GM19351 (cell line): ENCODE measurements at regions not wholly inside any gene's neighbourhood (a gene's known extent, or its start where the extent isn't known, plus 50 kb on each side); places are given as distances from the start of the nearest gene placed in this dataset.
"Not testable (repeated sequence)": the region's sequence is repeated elsewhere in the genome, so short reads cannot be mapped to it uniquely, and the experiment has no call there.

Source experiments
- ATAC-seq: cut with Tn5 transposase; IDR thresholded peaks from one replicate; pipeline ENCODE4 v1.9.1; 2021; ENCODE audit warnings: mild to moderate bottlenecking, moderate library complexity; ENCODE audit not compliant: unreplicated experiment

DNA sequence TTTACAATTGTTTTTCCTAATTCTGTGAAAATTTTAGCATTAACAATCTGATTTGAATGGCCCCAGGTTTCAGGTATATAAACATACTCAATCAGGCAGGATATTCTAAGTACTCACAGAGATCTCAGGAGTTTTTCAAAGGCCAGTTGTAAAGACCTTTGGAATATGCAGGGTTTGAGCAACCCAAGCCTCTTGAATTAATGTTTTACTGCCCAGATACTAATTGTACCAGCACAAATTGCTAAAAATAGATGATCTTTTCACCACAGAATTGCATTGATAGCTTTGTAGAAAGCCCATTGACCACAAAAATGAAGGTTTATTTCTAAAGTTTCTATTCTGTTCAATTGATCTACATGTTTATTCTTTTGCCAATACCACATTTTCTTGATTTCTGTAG, 186.5 kb downstream of the OSTF1 start:
- no peak for ATAC-seq

DNA sequence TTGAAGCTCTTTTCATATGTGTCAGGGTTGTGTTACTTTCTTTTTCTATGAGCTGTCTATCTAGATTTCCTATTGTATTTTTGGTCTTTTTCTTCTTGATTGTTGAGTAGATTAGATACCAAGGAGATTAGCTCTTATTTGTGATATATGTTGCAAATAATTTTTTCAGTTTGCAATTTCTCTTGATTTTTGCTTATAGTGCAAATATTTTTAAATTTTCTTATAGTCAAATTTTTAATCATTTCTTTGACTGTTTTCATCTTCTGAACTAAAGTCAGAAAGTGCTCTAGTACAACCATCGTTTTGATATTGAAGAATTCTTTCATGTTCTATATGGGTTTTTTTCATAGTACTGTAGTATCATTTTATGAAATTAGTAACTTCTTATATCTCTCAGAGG, 193.7 kb downstream of the OSTF1 start:
- no peak for ATAC-seq

DNA sequence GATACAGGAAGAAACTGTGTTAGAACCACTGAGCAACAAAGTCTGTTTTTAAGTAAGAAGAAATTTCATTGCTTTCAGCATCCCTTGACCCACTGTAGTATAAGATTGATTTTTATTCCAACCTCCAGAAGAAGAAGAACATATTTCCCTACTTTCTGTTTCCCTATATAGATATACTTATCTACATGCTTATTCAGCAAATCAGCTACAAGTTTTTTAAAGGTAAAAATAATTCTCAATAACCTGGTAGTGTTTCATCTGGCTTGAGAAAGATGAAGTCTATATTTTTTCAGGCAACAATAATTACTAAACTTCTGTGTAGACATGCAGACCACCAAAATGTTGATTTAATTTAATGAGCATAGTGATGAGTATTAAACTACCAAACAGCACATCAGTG, 201.0 kb downstream of the OSTF1 start:
- no peak for ATAC-seq

DNA sequence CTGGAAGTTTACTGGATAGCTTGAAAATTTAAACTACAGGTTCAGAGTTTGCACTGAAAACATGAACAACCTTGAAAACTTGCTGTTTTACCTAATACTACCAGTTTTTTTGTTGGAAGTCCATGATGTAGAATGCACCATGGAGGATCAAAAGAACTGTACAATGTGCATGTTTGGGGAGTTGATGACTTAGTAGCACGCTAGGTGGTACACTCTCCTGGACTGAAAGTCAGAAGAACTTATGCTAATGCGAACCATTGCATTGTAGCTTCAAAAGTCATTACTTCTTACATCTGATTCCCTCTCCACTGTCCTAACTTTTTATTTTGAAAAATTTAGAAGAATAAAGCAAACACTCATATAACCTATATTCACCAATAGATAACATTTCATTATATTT, 211.0 kb downstream of the OSTF1 start:
- peak; percentile 51 for ATAC-seq

DNA sequence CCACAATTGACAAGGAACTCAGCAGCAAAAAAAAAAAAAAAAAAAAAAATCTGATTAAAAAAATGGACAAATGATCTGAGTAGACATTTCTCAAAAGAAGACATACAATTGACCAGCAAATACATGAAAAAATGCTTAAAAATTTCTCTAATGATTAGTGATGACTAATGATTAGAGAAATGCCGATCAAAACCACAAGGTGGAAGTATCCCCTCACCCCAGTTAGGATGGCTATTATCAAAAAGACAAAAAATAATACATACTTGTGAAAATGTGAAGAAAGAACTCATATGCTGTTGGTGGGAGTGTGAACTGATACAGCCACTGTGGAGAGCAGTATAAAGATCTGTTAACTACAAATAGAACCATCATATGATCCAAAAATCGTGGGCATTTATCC, 245.3 kb downstream of the OSTF1 start:
- ATAC-seq, result no peak

DNA sequence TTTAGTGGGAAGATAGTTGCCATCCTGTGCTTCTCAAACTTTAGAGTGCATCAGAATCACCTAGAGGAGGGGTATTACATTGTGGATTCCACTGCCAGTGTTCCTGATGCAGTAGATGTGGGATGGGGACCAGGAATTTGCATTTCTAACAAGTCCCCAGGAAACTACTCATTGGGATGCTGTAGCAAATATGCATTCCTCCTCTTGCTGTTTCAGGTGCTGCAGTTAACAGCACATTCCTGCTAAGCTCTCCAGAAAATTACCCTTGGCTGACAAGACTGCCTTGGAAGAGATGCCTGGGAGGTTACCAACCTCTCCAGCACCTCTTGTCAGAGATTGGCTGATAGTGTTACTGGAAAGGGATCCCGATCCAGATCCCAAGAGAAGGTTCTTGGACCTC, 270.5 kb downstream of the OSTF1 start:
- no peak for ATAC-seq

DNA sequence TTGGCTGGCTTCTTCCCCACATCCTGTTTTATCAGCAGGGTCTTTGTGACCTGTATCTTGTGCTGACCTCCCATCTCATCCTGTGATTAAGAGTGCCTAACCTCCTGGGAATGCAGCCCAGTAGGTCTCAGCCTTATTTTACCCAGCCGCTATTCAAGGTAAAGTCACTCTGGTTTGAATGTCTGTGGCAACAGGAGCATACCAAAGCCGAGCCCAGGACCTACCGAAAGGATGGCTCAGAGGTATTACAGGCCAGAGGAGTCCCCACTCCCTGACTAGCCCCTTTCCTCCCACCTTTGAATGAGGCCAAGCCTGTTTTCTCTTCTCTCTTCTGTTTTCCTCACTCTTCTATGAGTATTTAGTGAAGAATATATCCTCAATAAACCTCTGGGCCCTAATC, 271.3 kb downstream of the OSTF1 start:
- ATAC-seq, result no peak

DNA sequence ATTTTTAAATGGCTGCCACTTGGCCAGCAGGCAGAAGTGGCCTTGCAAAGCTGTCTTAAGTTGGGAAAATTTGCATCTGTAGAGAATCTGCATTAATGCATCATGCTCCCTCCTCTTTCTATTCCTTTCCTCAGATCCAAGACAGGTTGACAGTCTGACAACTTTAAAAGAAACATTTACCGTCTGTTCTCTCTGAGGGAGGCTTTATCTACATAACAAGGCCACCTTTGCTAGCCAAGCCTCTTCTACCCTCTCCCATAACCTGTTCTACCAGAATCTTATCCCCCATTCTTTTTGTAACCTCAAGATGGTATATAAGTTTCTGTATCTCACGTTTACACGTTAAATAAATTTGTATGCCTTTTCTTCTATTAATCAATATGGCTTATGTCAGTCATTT, 271.9 kb downstream of the OSTF1 start:
- ATAC-seq, result no peak

DNA sequence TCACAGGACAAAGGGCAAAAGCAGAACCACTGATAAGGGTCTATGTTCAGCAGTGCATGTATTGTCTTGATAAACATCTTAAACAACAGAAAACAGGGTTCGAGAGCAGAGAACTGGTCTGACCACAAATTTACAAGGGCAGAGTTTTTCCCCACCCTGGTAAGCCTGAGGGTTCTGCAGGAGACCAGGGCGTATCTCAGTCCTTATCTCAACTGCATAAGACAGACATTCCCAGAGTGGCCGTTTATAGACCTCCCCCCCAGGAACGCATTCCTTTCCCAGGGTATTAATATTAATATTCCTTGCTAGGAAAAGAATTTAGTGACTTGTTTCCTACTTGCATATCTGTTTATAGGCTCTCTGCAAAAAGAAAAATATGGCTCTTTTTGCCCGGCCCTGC, 274.1 kb downstream of the OSTF1 start:
- not testable (repeated sequence) for ATAC-seq

DNA sequence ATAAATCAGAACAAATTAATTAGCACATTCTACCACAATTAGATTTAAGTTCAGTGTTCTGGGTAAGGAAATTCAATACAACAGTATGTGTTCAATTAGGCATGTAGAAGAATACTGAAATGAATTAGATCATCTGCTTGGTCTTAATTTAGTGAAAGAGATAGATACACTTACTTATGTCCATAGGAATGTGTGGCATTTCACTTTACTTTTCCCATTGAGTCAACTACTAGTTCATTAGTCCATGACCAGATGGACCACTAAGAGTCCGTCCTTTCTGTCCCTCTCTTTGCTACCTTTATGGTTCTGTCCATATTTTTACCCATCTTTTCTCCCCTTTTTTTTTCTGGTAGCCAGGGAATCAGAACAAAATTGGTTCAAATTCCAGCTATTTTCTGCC, 276.9 kb downstream of the OSTF1 start:
- ATAC-seq, result no peak

DNA sequence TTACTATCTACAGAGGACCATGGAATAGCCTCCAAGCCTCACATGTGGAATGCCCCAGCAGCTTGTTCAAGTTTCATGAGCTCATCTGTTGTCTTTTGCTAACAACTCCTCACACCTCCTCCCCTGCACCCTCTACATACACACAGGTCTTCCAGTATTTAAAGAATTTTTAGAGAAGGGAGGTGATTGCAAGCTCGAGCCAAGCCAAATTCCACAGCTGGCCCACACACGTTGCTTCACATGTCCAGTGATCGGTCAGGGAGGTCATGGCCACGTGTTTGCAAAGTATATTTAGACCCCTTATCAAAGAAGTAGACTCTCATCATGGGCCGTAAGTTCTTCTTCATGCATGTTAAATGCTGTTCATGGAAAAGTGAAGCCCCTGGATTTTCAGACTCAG, 281.7 kb downstream of the OSTF1 start:
- ATAC-seq, result no peak

DNA sequence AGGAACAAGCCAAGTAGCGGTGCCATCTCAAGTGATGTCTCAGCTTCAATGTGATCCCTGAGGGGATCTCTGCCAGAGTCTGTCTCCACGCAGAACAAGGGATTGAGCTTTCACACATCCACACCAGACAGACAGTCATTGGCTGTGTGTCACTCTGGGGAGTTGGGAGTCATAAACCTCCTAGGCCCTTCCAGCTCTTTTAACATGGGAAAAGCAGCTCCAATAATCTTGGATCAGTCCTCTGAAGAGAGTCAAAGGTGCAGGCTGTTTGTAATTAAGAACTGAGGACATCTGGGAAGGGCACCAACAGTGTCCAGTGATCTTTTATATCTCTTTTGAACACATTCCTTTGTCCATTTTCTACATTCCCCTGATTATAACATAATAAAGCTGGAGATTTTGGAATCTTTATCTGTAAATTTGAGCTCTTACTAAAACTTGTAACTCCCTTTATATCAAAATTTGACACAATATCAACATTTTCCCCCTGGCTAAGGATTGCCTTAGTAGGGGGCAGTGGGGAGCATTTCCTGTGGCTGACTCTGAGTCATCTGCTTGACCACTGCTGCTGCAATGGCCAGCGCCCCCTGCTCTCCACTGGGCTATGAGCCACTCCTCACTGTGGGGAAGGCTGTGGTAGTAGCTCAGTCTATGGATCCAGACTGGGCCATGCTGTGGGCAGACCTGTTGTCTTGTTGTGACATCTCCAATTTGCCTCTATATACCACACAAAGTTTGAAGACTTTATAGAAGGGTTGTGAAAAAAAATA, 284.4 kb downstream of the OSTF1 start:
- no peak for ATAC-seq

DNA sequence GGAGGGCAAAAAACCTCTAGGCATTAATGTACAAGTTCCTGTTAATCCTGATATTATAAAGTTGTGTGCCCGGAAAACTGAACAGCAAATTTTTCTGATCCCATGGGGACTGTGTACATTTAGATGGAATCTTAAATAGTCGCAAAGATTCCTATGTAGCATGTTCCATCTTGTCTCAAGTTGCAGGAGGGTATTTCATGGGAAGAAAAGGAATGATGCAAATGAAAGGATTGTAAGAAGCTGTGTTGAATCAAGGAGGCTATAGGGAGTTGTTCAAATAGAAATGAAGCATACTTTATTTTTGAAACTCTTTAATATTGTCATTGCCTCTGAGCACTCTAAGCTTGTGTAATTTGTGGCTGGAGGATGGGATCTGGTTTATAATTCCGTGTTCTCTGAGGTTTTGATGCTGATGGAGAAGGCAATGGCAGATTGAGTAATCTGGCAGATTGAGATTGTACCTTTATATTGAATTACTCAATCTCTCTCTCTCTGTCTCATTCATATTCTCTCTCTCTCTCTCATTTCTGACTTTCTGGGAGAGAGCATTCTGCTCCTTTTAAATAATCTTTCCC, 288.5 kb downstream of the OSTF1 start:
- no peak for ATAC-seq

DNA sequence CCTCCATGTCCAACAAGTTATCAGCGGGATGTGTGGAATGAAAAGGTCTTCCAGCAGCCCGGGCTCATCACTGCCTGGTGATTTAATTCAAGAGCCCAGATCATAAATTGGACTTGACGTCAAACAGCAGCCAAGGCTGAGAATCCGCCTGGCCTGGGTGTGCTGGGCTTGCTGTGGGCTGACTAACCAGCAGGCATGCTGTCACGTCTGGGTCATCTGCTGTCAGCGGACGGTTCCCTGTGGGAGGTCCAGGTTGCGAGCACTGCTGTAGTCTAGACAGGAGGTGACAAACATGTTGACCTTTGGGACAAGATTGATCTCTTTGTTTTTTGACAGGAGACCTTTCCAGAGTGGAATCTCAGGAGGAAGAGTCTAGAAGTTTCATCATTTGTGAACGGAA, 289.7 kb downstream of the OSTF1 start:
- no peak for ATAC-seq

DNA sequence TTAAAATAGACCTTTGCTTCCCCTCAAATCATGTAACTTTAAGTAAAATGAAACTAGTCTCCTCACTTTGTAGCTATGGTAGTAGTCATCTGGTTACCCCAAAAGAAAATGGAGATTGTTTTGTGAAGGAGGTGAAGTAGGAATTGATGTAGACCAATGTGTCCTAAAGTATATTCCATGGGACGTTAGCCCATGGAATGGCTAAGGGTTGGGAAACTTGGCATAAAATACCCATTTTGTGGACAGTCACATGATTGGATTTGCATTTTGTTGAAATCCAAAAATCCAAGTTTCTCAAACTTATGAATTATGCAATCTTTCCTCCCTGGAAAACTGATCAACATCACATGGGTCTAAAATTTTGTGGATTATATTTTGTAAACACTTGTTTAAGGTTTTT, 290.6 kb downstream of the OSTF1 start:
- no peak for ATAC-seq

DNA sequence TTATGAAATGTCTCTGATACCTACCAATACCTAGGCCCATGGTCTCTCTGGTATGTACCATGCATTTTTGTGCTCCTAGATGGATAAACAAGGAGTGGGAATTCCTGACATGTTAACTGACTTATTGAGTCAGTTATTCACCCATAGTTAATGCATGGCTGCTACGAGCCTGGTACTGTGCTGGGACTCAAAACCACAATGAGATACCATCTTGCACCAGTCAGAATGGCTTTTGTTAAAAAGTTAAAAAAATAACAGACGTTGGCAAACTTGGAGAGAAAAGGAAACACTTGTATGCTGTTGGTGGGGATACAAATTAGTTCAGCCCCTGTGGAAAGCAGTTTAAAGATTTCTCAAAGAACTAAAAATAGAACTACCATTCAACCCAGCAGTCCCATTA, 293.8 kb downstream of the OSTF1 start:
- no peak for ATAC-seq

DNA sequence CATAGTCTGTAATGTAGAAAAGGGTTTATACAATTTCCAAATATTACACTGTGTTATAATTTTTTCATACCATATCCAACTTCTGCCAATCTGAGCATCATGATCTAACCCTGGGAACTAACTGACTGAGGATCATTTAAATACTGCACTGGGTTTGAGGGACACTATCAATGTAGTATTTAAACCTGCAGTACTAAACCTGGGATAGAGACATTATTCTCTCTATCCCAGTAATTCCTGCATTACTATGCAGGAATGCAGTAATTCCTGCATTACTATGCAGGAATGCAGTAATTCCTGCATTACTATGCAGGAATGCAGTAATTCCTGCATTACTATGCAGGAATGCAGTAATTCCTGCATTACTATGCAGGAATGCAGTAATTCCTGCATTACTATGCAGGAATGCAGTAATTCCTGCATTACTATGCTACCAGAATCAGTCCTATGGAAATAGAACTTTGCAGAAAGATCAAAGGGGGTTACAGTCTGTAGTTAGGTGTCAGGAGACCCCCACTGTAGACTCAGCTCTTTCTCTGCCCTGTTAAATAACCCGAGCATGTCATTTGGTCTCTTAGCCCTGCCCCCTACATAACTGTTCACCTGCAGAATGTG, 295.2 kb downstream of the OSTF1 start:
- ATAC-seq, result not testable (repeated sequence)

DNA sequence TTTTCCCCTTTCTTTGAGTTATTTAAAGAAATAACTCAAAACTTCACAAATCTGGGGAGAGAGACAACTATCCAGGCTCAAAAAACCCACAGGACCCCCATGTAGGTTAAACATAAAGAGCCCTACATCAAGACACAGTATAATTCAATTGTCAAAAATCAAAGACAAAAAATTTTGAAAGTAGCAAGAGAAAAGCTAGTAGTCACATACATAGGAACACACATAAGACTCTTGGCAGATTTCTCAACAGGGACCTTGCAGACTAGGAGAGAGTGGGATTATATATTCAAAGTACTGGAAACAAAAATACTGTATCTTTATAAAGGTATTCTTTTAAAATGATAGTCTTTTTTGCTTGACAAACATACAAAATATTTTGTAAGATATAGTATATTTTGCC, 296.9 kb downstream of the OSTF1 start:
- ATAC-seq, result no peak

DNA sequence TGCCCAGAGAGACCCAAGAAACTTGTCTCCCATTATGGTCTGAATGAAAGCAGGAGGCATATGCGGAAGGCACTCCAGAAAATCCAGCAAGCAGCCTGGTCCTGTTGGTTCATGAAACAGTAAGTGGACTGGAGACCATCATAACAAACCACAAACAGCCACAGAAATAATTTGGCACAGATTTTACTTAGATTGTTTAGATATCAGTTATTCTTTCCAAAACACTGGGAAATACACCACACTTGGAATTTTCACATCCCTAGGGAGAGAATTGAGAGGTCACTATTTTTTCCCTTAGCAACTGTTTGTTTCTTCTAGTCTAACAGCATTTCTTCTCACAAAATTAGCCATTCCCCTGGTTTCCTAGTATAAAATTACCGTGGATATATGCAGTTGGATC, 300.8 kb downstream of the OSTF1 start:
- ATAC-seq, result no peak

DNA sequence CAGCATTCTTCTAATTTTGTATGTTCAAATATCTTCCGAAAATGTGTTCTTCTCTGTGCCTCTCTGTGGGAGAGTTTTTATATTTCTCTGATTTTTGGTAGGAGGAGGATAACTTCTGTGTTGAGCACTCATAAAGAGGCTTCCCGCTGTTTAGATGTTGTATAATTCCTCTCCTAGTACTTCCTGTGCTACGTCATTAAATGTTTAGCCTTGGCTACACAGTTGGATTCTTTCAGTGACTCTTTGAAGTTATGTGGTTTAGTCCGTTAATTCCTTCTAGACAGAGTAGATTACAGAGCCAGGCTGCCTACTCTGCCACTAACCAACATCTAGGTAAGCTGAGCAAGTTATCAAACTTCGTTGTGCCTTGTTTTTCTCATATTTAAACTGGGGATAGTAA, 302.6 kb downstream of the OSTF1 start:
- ATAC-seq, result no peak

DNA sequence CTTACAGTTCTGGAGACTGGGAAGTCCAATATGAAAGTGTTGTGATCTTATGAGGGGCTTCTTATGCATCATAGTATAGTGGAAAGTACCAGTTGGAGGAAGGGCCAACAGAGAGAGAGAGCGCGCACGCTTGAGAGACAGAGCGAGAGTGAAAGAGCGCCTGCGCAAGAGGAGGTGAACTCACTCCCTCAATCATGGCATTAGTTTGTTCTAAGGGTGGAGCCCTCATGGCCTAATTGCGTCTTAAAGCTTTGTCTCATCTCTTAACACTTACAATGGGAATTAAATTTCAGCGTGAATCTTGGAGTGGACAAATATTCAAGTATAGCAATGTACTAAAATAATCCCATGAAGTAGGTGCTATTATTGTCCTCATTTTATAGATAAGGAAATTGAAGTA, 303.2 kb downstream of the OSTF1 start:
- ATAC-seq, result no peak

DNA sequence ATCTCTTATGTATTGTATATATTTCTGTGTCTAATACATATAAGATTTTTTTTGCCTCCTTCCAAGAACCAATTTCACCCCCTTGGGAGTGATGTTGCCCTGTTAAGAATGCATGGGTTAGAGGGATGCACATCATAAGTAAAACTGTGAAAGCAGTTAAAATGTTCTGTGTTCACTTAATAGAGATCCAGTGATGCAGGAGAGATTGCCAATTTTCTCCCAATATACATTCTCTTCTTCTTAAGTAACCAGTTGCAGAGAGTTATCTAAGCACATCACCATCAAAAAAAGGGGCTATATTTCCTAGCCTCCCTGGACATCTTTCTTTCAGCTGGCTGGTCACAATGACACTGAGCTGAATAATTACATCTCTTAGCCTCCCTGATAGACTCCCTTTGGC, 307.0 kb downstream of the OSTF1 start:
- no peak for ATAC-seq

DNA sequence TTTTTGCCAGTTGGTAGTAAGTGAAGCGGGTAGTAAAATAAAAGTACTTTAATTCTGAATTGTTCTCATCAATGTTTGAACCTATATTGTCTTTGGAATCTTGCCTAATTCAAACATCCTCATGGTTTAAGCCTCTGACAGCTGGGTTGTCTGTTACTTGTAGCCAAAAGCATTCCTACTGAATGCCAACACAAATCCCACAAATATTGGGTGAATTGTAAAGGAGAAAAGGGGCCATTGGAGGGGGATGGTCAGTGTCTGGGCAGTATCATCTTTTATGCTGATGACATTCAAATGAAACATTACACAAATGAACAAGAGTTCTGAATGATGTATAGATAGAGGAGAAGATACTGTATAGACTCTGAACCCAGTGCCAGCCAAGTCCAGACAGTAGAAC, 309.5 kb downstream of the OSTF1 start:
- ATAC-seq, result no peak
